GM12872 (cell line): ENCODE measurements at regions not wholly inside any gene's neighbourhood (a gene's known extent, or its start where the extent isn't known, plus 50 kb on each side); places are given as distances from the start of the nearest gene placed in this dataset.

Experiments
- CTCF ChIP-seq: IDR thresholded peaks from 3 replicates; pipeline ENCODE4 v1.5.1; 2011; ENCODE audit warnings: low read depth, mild to moderate bottlenecking, low read length, moderate library complexity; ENCODE audit not compliant: insufficient read depth

DNA sequence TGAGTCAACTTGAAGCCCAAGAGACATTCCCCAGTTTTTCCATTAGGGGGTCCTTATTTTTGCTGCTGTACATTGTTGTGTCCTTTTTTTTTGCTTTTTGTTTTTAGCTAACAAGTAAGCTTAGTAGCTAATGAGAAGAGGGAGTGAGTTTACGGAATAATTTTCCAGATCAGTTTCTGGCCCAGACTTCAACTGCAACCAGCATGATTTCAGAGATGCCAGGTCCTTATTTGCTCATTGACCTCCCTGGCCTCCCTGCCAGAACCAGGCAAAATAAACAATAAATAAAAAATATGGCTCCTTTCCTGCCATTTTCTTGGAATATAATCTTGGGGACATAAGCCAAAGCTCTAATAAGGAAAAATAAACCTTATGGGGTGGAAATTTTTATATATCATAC is 185.9 kb downstream of the FAT3 start:
- TF ChIP-seq CTCF: no peak

GRCh38 chr11:92411431-92411830 is 186.8 kb downstream of the FAT3 start:
- TF ChIP-seq CTCF: no peak

GRCh38 chr11:92413757-92414513 is 189.3 kb downstream of the FAT3 start:
- TF ChIP-seq CTCF: no peak

GRCh38 chr11:92416971-92417725 is 192.5 kb downstream of the FAT3 start:
- no peak for TF ChIP-seq CTCF

DNA sequence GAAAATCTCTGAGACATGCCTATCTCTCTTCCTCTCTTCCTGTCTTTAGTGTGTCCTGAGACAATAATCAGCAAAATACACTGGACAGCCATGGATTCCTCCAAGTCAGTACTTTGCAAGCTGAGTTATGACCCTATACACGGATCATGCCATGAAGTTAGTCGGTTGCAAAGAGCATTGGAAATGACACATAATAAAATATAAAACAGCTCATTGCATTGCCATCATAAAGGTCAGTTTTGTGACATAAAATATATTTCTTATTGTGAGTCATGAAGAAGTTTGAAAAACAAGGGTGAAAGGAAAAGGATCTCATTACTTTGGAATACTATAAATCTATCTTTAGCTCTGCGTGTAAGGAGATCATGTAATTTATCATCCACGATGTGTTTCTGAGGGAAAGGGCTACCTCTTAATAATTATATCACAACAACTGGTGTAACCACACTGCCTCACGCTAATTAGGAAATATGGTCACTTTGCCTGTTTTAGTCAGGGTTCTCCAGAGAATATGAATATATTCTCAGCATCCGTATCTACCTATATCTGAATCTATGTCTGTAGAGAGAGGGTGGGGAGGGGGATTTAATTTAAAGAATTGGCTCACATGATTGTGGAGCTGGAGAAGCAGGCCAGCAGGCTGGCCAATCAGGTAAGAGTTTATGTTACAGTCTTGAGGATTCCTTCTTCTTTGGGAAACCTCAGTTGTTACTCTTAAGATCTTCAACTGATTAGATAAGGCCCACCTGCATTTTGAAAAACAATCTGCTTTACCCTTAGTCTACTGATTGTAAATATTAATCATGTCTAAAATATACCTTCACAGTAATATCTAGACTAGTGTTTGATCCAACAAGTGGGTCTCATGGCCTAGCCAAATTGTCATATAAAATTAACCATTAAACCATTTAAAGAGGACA is 198.8 kb downstream of the FAT3 start:
- no peak for TF ChIP-seq CTCF

DNA sequence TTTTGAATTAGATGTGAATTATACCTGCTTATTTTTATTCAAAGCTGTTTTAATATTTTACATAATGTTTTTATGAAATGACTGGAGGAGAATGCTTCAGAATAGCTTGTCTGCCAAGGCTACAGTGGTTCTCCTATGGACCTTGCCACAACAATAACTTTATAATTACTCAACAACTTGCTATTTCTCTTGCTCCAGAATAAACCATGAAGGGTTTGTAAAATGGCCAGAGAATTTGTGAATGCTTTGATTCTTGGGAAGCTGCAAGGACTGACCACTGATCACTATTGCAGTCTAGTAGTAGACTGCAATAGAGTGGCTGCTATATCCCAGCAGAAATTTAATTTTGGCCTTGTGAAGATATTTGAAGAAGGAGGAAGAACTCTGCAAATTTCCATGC is 199.7 kb downstream of the FAT3 start:
- no peak for TF ChIP-seq CTCF

- TF ChIP-seq CTCF: no peak
Measured at GRCh38 chr11:92425127-92425526, 200.5 kb downstream of the FAT3 start.
